GM12864 (cell line): ENCODE measurements at regions not wholly inside any gene's neighbourhood (a gene's known extent, or its start where the extent isn't known, plus 50 kb on each side); places are given as distances from the start of the nearest gene placed in this dataset.

Source experiments
- DNase-seq: peaks from one replicate; pipeline ENCODE4 v3.0.0-alpha.2; 2011; ENCODE audit warnings: low read depth
- H3K4me3 ChIP-seq: 2 replicates; pipeline ENCODE4 v1.5.1; 2011; ENCODE audit warnings: mild to moderate bottlenecking, low read depth, low read length, control low read depth
- TF ChIP-seq, protein P1 (sequence below): IDR thresholded peaks from 2 replicates; pipeline ENCODE4 v1.5.1; 2011; ENCODE audit warnings: low read depth, mild to moderate bottlenecking, moderate library complexity, low read length, control low read depth, inconsistent platforms; ENCODE audit errors: missing control alignments

DNA sequence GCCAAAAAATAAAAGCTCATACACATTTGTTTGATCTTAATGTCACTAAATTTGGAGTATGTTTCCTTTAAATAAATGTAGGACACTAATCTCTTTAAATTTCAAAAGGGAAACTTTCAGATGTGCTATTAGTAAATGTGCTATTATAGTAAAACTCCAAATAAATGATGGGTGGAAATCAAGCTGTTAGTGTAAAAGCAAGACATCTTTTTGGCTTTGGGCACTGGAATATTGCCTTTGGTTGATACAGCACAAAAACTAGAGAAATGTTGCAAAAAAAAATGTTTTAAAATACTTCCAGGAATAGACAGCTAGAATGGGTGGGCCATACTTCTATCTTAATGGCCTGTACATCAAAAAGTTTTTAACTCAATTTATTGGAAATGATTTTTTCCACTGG, 151.6 kb downstream of the FBXO8 start:
- TF ChIP-seq, protein P1, sequence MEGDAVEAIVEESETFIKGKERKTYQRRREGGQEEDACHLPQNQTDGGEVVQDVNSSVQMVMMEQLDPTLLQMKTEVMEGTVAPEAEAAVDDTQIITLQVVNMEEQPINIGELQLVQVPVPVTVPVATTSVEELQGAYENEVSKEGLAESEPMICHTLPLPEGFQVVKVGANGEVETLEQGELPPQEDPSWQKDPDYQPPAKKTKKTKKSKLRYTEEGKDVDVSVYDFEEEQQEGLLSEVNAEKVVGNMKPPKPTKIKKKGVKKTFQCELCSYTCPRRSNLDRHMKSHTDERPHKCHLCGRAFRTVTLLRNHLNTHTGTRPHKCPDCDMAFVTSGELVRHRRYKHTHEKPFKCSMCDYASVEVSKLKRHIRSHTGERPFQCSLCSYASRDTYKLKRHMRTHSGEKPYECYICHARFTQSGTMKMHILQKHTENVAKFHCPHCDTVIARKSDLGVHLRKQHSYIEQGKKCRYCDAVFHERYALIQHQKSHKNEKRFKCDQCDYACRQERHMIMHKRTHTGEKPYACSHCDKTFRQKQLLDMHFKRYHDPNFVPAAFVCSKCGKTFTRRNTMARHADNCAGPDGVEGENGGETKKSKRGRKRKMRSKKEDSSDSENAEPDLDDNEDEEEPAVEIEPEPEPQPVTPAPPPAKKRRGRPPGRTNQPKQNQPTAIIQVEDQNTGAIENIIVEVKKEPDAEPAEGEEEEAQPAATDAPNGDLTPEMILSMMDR, result no peak
- H3K4me3 ChIP-seq, result no peak overlapping the region
- no peak for DNase-seq

DNA sequence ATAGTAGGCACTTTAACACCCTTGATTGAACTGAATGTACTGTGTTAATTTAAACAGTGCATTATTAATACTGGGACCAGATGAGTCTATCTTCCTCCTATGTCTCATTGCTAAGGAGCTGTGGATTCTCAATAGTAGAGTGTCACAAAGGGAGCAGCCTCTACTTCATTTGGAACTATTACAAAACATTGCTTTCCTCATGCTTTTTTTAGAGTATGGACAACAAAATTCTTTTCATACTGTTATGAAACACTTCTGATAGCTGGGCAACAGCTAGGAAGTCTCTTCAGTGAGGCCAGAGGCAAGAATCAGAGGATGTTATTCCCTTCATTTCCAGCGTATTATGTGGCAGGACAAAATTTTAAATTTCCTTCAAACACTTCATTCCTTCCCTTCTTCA, 160.8 kb downstream of the FBXO8 start:
- DNase-seq, result no peak
- TF ChIP-seq, protein P1, result no peak
- no peak overlapping the region for H3K4me3 ChIP-seq

DNA sequence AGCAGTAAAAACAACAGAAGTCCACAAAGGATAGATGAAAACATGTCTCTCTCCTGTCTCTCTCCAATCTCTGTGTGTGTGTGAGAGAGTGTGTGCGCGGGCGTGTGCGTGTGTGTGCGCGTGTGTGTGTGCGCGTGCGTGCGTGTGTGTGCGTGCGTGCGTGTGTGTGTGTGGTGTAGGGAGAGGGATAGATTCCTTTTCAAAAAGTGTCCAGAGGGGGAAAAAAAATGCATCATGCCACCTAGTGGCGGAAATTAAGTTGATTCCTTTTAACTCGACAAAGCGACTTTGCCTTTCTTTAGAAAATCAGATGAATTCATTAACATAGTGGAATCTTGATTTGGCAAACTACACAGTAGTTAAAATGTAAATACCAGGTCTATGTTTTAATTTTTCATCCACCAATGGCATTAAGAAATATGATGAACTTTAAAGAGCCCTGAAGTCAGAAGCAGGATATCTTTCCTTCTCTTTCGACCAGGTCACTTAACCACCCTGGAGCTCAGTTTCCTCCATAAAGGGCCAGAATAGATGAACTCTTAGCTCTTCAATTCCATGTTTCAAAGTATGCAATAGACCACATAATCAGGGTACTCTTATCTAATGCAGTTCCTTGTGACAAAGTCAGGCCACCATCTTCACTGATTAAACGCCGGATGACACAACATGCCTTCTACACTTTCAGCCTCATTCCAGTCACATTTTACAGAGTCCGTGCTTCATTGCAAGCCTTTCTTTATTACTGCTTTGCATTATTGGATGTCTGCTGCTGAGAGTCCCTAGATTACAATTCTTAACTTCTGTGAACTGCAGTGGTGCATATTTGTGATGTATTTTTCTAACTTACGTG, 162.8 kb downstream of the FBXO8 start:
- no peak overlapping the region for H3K4me3 ChIP-seq
- TF ChIP-seq, protein P1, result peak; percentile 49

GRCh38 chr4:174119830-174120229, 163.6 kb downstream of the FBXO8 start:
- H3K4me3 ChIP-seq, result no peak overlapping the region
- DNase-seq, result no peak
- TF ChIP-seq, protein P1, result no peak

More for the DNA sequence above, 162.8 kb downstream of the FBXO8 start:
- peak; percentile 10 for DNase-seq

- DNase-seq, result no peak
- no peak overlapping the region for H3K4me3 ChIP-seq
- TF ChIP-seq, protein P1, result no peak
These were observed 164.4 kb downstream of the FBXO8 start for GRCh38 chr4:174119051-174119450.

DNA sequence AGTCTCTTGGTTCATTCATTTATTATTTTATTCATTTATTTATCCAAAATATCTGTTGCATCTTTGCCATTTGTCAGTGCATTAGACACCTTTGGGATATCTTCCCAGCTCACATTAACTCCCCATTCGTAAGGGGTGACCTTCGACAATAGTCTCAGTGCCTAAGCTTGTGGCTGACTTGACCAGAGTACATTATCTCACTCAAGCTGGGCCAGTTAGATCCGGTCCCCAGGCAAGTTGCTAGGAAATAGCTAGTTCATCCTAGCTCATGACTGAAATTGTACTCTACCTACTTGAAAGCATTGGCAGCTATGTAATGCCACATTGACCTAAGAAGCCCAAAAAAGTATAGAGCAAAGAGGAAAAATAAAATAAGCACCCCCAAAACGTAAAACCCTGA, 165.3 kb downstream of the FBXO8 start:
- no peak for DNase-seq
- H3K4me3 ChIP-seq, result no peak overlapping the region
- TF ChIP-seq, protein P1, result no peak

- no peak overlapping the region for H3K4me3 ChIP-seq
- DNase-seq, result no peak
- TF ChIP-seq, protein P1, result no peak
These were observed 166.0 kb downstream of the FBXO8 start for GRCh38 chr4:174117445-174117844.
